Epithelial cell of proximal tubule (primary cell): ENCODE measurements at regions not wholly inside any gene's neighbourhood (a gene's known extent, or its start where the extent isn't known, plus 50 kb on each side); places are given as distances from the start of the nearest gene placed in this dataset.

ENCODE experiments used
- DNase-seq: peaks from one replicate; pipeline ENCODE4 v3.0.0-alpha.2; 2011; ENCODE audit warnings: low read depth
- H3K4me3 ChIP-seq: 2 replicates; pipeline ENCODE4 v1.5.1; 2011; ENCODE audit warnings: low read depth, mild to moderate bottlenecking, low read length
- TF ChIP-seq, protein P1 (sequence below): conservative IDR thresholded peaks from 2 replicates; pipeline ENCODE4 v1.5.1; 2012; ENCODE audit warnings: low read depth, mild to moderate bottlenecking, low read length

GRCh38 chr1:84754386-84754703, 64.1 kb upstream of the SSX2IP start:
- TF ChIP-seq, protein P1, sequence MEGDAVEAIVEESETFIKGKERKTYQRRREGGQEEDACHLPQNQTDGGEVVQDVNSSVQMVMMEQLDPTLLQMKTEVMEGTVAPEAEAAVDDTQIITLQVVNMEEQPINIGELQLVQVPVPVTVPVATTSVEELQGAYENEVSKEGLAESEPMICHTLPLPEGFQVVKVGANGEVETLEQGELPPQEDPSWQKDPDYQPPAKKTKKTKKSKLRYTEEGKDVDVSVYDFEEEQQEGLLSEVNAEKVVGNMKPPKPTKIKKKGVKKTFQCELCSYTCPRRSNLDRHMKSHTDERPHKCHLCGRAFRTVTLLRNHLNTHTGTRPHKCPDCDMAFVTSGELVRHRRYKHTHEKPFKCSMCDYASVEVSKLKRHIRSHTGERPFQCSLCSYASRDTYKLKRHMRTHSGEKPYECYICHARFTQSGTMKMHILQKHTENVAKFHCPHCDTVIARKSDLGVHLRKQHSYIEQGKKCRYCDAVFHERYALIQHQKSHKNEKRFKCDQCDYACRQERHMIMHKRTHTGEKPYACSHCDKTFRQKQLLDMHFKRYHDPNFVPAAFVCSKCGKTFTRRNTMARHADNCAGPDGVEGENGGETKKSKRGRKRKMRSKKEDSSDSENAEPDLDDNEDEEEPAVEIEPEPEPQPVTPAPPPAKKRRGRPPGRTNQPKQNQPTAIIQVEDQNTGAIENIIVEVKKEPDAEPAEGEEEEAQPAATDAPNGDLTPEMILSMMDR: no peak
- no peak overlapping the region for H3K4me3 ChIP-seq
- no peak for DNase-seq

- H3K4me3 ChIP-seq: no peak overlapping the region
- DNase-seq: no peak
- TF ChIP-seq, protein P1: peak; percentile 99
Observed at GRCh38 chr1:84753516-84754385, 63.5 kb upstream of the SSX2IP start.

- H3K4me3 ChIP-seq: no peak overlapping the region
- DNase-seq: no peak
- TF ChIP-seq, protein P1: no peak
Observed at GRCh38 chr1:84750110-84750730, 60.0 kb upstream of the SSX2IP start.

- no peak overlapping the region for H3K4me3 ChIP-seq
- no peak for DNase-seq
- TF ChIP-seq, protein P1: no peak
Observed at GRCh38 chr1:84749427-84749826, 59.2 kb upstream of the SSX2IP start.

- H3K4me3 ChIP-seq: no peak overlapping the region
- TF ChIP-seq, protein P1: no peak
- DNase-seq: no peak
Observed at GRCh38 chr1:84748364-84748763, 58.1 kb upstream of the SSX2IP start.

DNA sequence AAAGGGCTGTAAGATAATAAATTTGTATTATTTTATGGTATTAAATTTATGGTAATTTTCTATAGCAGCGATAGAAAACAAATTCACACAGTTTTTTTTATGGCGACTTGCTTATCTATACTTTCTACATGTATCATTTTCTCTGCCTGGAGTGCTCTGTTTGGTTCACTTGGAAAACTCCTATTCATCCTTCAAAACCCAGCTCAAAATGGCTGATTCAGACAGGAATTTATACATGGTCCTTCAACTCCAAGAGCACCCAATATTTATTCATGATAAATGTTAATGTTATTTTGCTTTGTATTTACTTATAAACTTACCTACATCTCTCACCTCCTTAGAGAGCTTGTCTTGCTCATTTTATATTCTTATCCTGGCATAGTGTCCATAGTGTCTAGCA, 55.6 kb upstream of the SSX2IP start:
- TF ChIP-seq, protein P1: no peak
- DNase-seq: no peak
- no peak overlapping the region for H3K4me3 ChIP-seq
